Glutamatergic neuron (in vitro differentiated cells): ENCODE measurements at regions not wholly inside any gene's neighbourhood (a gene's known extent, or its start where the extent isn't known, plus 50 kb on each side); places are given as distances from the start of the nearest gene placed in this dataset.

Experiments used
- DNase-seq: peaks from one replicate; pipeline ENCODE4 v3.0.0; 2022
- H3K27ac Mint-ChIP-seq: one replicate; pipeline ENCODE4 v1.8.0; 2020; ENCODE audit warnings: mild to moderate bottlenecking, mixed read lengths, inconsistent platforms; ENCODE audit not compliant: unreplicated experiment
- H3K27me3 Mint-ChIP-seq: one replicate; pipeline ENCODE4 v1.8.0; 2020; ENCODE audit warnings: mild to moderate bottlenecking, moderate library complexity, mixed read lengths, inconsistent platforms; ENCODE audit not compliant: unreplicated experiment
- H3K36me3 Mint-ChIP-seq: one replicate; pipeline ENCODE4 v1.8.0; 2020; ENCODE audit warnings: mild to moderate bottlenecking, mixed read lengths, inconsistent platforms; ENCODE audit not compliant: unreplicated experiment
- H3K4me1 Mint-ChIP-seq: one replicate; pipeline ENCODE4 v1.8.0; 2020; ENCODE audit warnings: mild to moderate bottlenecking, low read depth, mixed read lengths, inconsistent platforms; ENCODE audit not compliant: unreplicated experiment
- H3K4me3 Mint-ChIP-seq: one replicate; pipeline ENCODE4 v1.8.0; 2020; ENCODE audit warnings: mild to moderate bottlenecking, mixed read lengths, inconsistent platforms; ENCODE audit not compliant: unreplicated experiment
- H3K9me3 Mint-ChIP-seq: one replicate; pipeline ENCODE4 v1.8.0; 2020; ENCODE audit warnings: mild to moderate bottlenecking, moderate library complexity, mixed read lengths, inconsistent platforms; ENCODE audit not compliant: unreplicated experiment
- TF ChIP-seq, protein P1 (sequence below): fragments of 200-600 bp; sonication (generic); IDR thresholded peaks from one replicate; pipeline ENCODE4 v1.5.0; 2021; ENCODE audit not compliant: partially characterized antibody, unreplicated experiment

DNA sequence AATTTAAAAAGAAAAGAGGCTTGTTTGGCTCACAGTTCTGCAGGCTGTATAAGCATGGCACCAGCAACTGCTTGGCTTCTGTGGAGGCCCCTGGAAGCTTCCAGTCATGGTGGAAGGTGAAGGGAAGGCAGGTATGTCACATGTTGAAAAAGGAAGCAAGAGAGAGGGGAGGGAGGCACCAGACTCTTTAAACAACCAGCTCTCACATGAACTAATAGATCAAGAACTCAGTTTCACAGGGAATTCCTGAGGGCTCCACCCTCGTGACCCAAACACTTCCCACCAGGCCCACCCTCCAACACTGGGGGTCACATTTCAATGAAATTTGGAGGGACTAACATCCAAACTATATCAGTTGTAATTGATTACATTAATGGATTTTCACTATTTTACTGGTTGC is 127.9 kb upstream of the MLIP start:
- no peaks in the 10 kb centered on the region for H3K27me3 Mint-ChIP-seq
- no peak overlapping the region for H3K4me3 Mint-ChIP-seq
- H3K4me1 Mint-ChIP-seq, result peaks cover 9% of the 10 kb centered on the region
- no peak overlapping the region for H3K27ac Mint-ChIP-seq
- TF ChIP-seq, protein P1, sequence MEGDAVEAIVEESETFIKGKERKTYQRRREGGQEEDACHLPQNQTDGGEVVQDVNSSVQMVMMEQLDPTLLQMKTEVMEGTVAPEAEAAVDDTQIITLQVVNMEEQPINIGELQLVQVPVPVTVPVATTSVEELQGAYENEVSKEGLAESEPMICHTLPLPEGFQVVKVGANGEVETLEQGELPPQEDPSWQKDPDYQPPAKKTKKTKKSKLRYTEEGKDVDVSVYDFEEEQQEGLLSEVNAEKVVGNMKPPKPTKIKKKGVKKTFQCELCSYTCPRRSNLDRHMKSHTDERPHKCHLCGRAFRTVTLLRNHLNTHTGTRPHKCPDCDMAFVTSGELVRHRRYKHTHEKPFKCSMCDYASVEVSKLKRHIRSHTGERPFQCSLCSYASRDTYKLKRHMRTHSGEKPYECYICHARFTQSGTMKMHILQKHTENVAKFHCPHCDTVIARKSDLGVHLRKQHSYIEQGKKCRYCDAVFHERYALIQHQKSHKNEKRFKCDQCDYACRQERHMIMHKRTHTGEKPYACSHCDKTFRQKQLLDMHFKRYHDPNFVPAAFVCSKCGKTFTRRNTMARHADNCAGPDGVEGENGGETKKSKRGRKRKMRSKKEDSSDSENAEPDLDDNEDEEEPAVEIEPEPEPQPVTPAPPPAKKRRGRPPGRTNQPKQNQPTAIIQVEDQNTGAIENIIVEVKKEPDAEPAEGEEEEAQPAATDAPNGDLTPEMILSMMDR, result no peak
- no peaks in the 10 kb centered on the region for H3K36me3 Mint-ChIP-seq
- no peaks in the 10 kb centered on the region for H3K9me3 Mint-ChIP-seq
- DNase-seq, result no peak

- H3K27ac Mint-ChIP-seq, result no peak overlapping the region
Observed at GRCh38 chr6:53984163-53984562, 127.1 kb upstream of the MLIP start.

GRCh38 chr6:53984581-53984980 is 126.7 kb upstream of the MLIP start:
- TF ChIP-seq, protein P1, result no peak
- Mint-ChIP-seq H3K27ac (no peak overlapping the region), H3K9me3 (no peaks in the 10 kb centered on the region), H3K4me3 (no peak overlapping the region), H3K27me3 (no peaks in the 10 kb centered on the region), H3K36me3 (no peaks in the 10 kb centered on the region), H3K4me1 (peaks cover 9% of the 10 kb centered on the region)
- DNase-seq, result no peak

More at GRCh38 chr6:53984163-53984562, 127.1 kb upstream of the MLIP start:
- no peak for DNase-seq
- no peaks in the 10 kb centered on the region for H3K27me3 Mint-ChIP-seq
- H3K4me3 Mint-ChIP-seq, result no peak overlapping the region
- TF ChIP-seq, protein P1, result no peak
- H3K36me3 Mint-ChIP-seq, result no peaks in the 10 kb centered on the region
- peaks cover 9% of the 10 kb centered on the region for H3K4me1 Mint-ChIP-seq
- H3K9me3 Mint-ChIP-seq, result no peaks in the 10 kb centered on the region

DNA sequence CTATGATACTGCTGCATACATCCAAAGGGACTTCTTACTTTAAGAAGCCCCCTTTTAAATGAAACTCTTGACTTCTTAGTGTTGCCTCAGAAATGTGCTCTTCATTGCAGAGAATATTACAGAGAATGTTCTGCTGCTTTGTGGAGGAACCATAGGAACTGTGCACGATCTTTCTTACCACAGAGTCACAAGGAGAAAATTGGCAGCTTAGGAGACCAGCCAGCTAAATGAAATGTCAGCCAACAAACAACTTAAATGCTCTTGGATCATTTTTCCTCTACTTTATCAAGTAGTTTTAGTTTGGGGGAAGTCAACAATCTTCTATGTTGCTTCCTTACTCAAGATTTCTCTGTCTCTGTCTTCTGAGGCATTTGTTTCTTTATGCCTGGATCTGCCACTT is 125.9 kb upstream of the MLIP start:
- Mint-ChIP-seq H3K4me3 (no peak overlapping the region), H3K27me3 (no peaks in the 10 kb centered on the region), H3K4me1 (peaks cover 9% of the 10 kb centered on the region), H3K9me3 (no peaks in the 10 kb centered on the region), H3K27ac (no peak overlapping the region), H3K36me3 (no peaks in the 10 kb centered on the region)
- TF ChIP-seq, protein P1, result no peak
- DNase-seq, result no peak

- Mint-ChIP-seq H3K9me3 (no peaks in the 10 kb centered on the region), H3K4me1 (peaks cover 9% of the 10 kb centered on the region), H3K27ac (no peak overlapping the region), H3K4me3 (no peak overlapping the region), H3K36me3 (no peaks in the 10 kb centered on the region), H3K27me3 (no peaks in the 10 kb centered on the region)
- peak; percentile 43 for DNase-seq
- TF ChIP-seq, protein P1, result peak; percentile 60
Observed at GRCh38 chr6:53986165-53986720, 125.0 kb upstream of the MLIP start.
